HG03565 (cell line): ENCODE measurements at regions not wholly inside any gene's neighbourhood (a gene's known extent, or its start where the extent isn't known, plus 50 kb on each side); places are given as distances from the start of the nearest gene placed in this dataset.

ENCODE experiments used
- ATAC-seq: cut with Tn5 transposase; IDR thresholded peaks from one replicate; pipeline ENCODE4 v1.9.1; 2021; ENCODE audit warnings: mild to moderate bottlenecking, moderate library complexity; ENCODE audit not compliant: unreplicated experiment

GRCh38 chr2:12795851-12796250, 79.1 kb downstream of the TRIB2 start:
- no peak for ATAC-seq

- ATAC-seq: no peak
Measured at GRCh38 chr2:12796657-12797056, 79.9 kb downstream of the TRIB2 start.

GRCh38 chr2:12797815-12798214, 81.1 kb downstream of the TRIB2 start:
- ATAC-seq: no peak

GRCh38 chr2:12803607-12804006, 86.9 kb downstream of the TRIB2 start:
- no peak for ATAC-seq

- no peak for ATAC-seq
Measured at GRCh38 chr2:12804091-12804856, 87.5 kb downstream of the TRIB2 start.

GRCh38 chr2:12805033-12805432, 88.3 kb downstream of the TRIB2 start:
- no peak for ATAC-seq

GRCh38 chr2:12806549-12807242, 90.0 kb downstream of the TRIB2 start:
- ATAC-seq: no peak

GRCh38 chr2:12807907-12808810, 91.4 kb downstream of the TRIB2 start:
- no peak for ATAC-seq

GRCh38 chr2:12809526-12809925, 92.8 kb downstream of the TRIB2 start:
- no peak for ATAC-seq

GRCh38 chr2:12811916-12812315, 95.2 kb downstream of the TRIB2 start:
- no peak for ATAC-seq

- no peak for ATAC-seq
Measured at GRCh38 chr2:12813166-12813565, 96.4 kb downstream of the TRIB2 start.

- no peak for ATAC-seq
Measured at GRCh38 chr2:12816379-12817306, 99.9 kb downstream of the TRIB2 start.

- ATAC-seq: no peak
Measured at GRCh38 chr2:12817870-12818269, 101.1 kb downstream of the TRIB2 start.

- ATAC-seq: no peak
Measured at GRCh38 chr2:12818416-12819102, 101.8 kb downstream of the TRIB2 start.

- no peak for ATAC-seq
Measured at GRCh38 chr2:12819103-12819475, 102.4 kb downstream of the TRIB2 start.

GRCh38 chr2:12819721-12820120, 103.0 kb downstream of the TRIB2 start:
- no peak for ATAC-seq

- ATAC-seq: no peak
Measured at GRCh38 chr2:12821656-12822055, 104.9 kb downstream of the TRIB2 start.

- ATAC-seq: no peak
Measured at GRCh38 chr2:12824351-12824777, 107.6 kb downstream of the TRIB2 start.

- ATAC-seq: no peak
Measured at GRCh38 chr2:12824778-12825379, 108.1 kb downstream of the TRIB2 start.
